Fibroblast of the aortic adventitia (primary cell): ENCODE measurements at regions not wholly inside any gene's neighbourhood (a gene's known extent, or its start where the extent isn't known, plus 50 kb on each side); places are given as distances from the start of the nearest gene placed in this dataset.
A peak's percentile ranks its signal among the peaks of the same experiment; 100 is the strongest.

Experiments
- DNase-seq: peaks from one replicate; pipeline ENCODE4 v3.0.0-alpha.2; 2010; ENCODE audit warnings: low read depth
- H3K4me3 ChIP-seq: 2 replicates; pipeline ENCODE4 v1.5.1; 2011; ENCODE audit warnings: low read depth, mild to moderate bottlenecking, control low read depth, low read length, moderate library complexity
- TF ChIP-seq, protein P1 (sequence below): IDR thresholded peaks from 2 replicates; pipeline ENCODE4 v1.5.1; 2011; ENCODE audit warnings: mild to moderate bottlenecking, low read length, control low read depth, inconsistent platforms; ENCODE audit not compliant: insufficient read depth

DNA sequence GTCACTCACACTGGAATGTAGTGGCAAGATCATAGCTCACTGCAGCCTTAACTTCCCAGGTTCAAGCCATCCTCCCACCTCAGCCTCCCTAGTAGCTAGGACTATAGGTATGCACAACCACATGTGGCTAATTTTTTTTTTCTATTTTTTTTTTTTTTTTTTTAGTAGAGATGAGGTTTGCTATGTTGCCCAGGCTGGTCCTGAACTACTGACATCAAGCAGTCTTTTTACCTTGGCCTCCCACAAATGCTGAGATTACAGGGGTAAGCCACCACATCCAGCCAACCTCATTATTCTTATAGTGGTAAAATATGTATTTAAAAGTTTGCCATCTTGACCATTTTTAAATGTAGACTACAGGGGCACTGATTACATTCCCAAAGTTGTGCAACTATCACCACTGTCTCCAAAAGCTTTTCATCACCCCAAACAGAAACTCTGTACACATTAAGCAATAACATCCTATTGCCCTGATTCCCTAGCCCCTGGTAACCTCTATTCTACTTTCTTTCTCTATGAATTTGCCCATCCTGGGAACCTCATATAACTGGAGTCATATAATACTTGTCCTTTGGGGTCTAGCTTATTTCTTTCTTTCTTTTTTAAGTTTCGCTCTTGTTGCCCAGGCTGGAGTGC is 268.0 kb upstream of the JARID2 start:
- TF ChIP-seq, protein P1, sequence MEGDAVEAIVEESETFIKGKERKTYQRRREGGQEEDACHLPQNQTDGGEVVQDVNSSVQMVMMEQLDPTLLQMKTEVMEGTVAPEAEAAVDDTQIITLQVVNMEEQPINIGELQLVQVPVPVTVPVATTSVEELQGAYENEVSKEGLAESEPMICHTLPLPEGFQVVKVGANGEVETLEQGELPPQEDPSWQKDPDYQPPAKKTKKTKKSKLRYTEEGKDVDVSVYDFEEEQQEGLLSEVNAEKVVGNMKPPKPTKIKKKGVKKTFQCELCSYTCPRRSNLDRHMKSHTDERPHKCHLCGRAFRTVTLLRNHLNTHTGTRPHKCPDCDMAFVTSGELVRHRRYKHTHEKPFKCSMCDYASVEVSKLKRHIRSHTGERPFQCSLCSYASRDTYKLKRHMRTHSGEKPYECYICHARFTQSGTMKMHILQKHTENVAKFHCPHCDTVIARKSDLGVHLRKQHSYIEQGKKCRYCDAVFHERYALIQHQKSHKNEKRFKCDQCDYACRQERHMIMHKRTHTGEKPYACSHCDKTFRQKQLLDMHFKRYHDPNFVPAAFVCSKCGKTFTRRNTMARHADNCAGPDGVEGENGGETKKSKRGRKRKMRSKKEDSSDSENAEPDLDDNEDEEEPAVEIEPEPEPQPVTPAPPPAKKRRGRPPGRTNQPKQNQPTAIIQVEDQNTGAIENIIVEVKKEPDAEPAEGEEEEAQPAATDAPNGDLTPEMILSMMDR = no peak
- DNase-seq = no peak
- no peak overlapping the region for H3K4me3 ChIP-seq

DNA sequence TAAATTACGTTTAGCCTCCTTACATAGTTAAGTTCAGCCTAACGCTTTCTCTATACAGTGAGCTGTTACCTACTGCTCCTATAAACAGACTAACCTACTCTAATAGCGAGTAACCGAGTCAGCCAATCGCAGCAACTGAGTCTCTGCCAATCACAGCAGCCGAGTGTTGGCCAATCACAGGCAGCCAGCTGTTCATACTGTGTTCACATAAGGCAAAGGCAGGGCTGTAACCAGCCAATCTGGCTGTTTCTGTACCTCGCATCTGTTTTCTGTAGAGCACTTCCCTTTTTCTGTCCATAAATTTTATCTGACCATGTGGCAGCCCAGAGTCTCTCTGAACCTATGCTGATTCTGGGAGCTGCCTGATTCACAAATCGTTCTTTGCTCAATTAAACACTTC is 263.9 kb upstream of the JARID2 start:
- TF ChIP-seq, protein P1 = no peak
- no peak for DNase-seq
- no peak overlapping the region for H3K4me3 ChIP-seq

DNA sequence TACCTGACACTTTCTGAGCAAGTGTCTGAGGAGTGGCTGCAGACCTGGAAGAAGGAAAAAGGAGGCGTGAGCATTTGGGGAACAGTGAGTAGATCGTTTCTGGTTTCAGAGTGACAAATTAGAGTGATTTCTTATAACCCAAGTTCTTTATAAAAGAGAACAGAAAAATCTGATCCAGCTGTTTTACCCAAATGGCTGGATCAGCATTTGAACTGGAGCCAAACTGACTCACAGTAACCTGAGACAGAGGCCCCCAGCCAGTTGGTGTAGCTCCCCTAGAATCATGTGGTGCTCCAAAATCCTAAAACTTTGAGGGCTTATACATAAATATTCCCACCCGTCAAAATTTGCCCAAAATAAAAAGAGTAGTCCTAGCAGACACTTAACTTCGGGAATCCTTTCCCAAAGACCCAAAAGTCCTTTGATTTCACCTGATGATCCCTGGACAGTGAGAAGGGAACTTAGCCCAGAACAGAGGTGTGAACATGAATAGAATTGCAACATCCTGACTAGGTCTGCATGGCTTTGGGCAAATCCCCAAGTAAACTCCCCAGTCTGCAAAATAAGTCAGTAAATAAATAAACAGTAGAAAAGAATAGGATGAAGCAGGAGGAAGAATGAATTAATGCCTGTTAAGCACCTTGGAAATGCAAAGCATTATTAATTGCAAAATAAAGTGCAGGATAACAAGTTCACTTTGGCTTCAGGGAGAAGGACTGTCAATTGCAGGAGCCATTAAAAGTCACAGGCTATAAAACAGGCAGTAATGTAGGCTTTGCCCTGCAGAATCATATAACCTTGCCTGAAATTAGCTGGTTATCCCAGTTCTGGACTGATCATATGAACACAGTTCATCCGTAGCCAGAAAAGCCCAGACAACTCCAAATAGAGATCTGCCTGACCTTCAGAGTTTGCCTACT is 262.0 kb upstream of the JARID2 start:
- peak; percentile 30 for DNase-seq
- H3K4me3 ChIP-seq = no peak overlapping the region
- TF ChIP-seq, protein P1 = no peak

DNA sequence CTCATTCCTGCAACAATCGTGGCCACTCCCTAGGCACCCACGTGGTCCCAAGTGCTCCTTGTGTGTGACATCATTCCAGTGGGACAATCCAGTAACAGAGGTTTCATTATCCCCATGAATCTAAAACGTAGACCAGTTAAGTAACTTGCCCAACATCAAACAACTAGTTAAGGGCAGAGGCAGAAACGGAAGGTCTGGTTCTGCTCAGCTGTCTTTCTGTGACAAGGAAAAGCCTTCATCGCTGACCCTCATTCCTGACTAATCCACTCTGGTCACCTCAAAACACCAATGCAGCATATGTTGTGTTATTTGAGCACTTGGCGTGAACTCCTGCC is 261.4 kb upstream of the JARID2 start:
- TF ChIP-seq, protein P1 = no peak
- H3K4me3 ChIP-seq = no peak overlapping the region
- peak; percentile 64 for DNase-seq

DNA sequence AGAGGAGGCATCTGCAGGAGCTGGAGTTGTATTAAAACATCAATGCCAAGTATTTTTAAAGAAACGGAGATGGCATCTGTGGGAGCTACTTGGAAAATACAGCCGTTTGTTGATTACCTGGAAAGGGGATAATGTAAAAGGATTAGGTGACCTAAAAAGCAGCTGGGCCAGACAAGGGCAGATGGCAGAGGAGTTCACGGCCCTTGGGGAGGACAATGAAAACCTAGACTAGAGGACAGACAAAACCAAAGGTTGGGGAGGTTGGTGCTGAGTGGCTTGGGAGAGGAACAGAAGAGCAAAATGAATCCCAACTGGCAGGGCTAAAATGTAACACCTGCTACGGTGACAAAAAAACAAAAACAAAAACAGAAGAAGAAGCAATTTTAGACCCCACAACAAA is 260.5 kb upstream of the JARID2 start:
- TF ChIP-seq, protein P1 = no peak
- no peak for DNase-seq
- no peak overlapping the region for H3K4me3 ChIP-seq

DNA sequence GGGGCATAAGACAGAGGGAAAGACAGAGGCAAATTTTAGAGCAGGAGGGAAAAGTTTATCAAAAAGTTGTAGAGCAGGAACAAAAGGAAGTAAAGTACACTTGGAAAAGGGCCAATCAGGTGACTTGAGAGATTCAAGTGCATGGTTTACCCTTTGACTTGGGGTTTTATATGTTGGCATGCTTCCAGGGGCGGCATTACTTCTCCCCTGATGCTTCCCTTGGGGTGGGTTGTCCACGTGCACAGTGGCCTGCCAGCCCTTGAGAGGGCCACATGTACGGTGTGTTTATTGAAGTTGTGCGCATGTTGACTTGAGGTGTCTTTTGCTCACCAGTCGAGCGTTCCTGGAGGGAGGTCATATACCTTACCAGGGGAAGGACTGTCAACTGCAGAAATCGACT is 259.5 kb upstream of the JARID2 start:
- TF ChIP-seq, protein P1 = no peak
- DNase-seq = no peak
- H3K4me3 ChIP-seq = no peak overlapping the region

DNA sequence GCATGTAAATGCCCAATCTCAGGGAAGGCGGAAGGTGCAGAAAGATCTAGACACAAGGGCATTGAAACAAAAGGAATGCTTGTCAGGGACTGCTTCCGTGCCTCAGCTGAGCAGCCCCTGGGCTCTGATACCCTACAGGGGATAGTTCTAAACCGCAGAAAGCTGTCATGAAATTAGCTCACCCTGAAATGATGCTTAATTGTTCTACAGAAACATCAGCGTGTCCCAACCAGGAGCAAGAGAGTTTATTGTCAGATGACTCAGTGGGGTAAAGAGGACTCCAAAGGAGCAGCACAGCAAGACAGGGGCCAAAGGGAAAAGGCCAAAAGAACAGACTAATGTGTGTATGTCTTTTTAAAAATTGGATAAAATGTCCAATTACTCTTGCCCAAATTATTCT is 258.4 kb upstream of the JARID2 start:
- no peak for DNase-seq
- no peak overlapping the region for H3K4me3 ChIP-seq
- TF ChIP-seq, protein P1 = no peak
